HEK293T (cell line): ENCODE measurements at regions not wholly inside any gene's neighbourhood (a gene's known extent, or its start where the extent isn't known, plus 50 kb on each side); places are given as distances from the start of the nearest gene placed in this dataset.

Experiments
- CTCF ChIA-PET: fragments of 350-600 bp; formaldehyde crosslinking; extraction: SDS; loops from one replicate; lab custom pipeline; 2021; ENCODE audit warnings: antibody characterized with exemption, inconsistent platforms; lab: Yijun Ruan, JAX
- POLR2A ChIA-PET: fragments of 350-600 bp; formaldehyde crosslinking; extraction: SDS; loops from one replicate; lab custom pipeline; 2020; ENCODE audit warnings: antibody characterized with exemption, inconsistent platforms; lab: Yijun Ruan, JAX
- DNase-seq: peaks from one replicate; pipeline ENCODE4 v3.0.0; 2012; ENCODE audit warnings: mixed read lengths; ENCODE audit errors: extremely low spot score
- ARNT ChIP-seq: fragments of 450-650 bp; IDR thresholded peaks from 2 replicates; pipeline ENCODE4 v1.6.1; 2017; ENCODE audit warnings: mild to moderate bottlenecking
- BHLHE40 ChIP-seq: fragments of 450-650 bp; IDR thresholded peaks from 2 replicates; pipeline ENCODE4 v1.6.1; 2016; ENCODE audit warnings: mild to moderate bottlenecking, moderate library complexity, borderline replicate concordance
- CTBP1 ChIP-seq: fragments of 450-650 bp; IDR thresholded peaks from 2 replicates; pipeline ENCODE4 v1.6.1; 2016; ENCODE audit warnings: borderline replicate concordance
- ELF4 ChIP-seq: fragments of 450-650 bp; IDR thresholded peaks from 2 replicates; pipeline ENCODE4 v1.6.1; 2017; ENCODE audit warnings: antibody characterized with exemption
- FOXA1 ChIP-seq: fragments of 450-650 bp; IDR thresholded peaks from 2 replicates; pipeline ENCODE4 v1.6.1; 2016; ENCODE audit warnings: mild to moderate bottlenecking
- FOXK2 ChIP-seq: fragments of 450-650 bp; IDR thresholded peaks from 2 replicates; pipeline ENCODE4 v1.6.1; 2016; ENCODE audit warnings: mild to moderate bottlenecking
- FOXM1 ChIP-seq: fragments of 450-650 bp; IDR thresholded peaks from 2 replicates; pipeline ENCODE4 v1.6.1; 2017; ENCODE audit warnings: mild to moderate bottlenecking, borderline replicate concordance
- HDGF ChIP-seq: fragments of 450-650 bp; IDR thresholded peaks from 2 replicates; pipeline ENCODE4 v1.6.1; 2017; ENCODE audit warnings: antibody characterized with exemption, borderline replicate concordance
- L3MBTL2 ChIP-seq: fragments of 450-650 bp; conservative IDR thresholded peaks from 2 replicates; pipeline ENCODE4 v1.6.1; 2016; ENCODE audit warnings: mild to moderate bottlenecking
- LEF1 ChIP-seq: fragments of 450-650 bp; IDR thresholded peaks from 2 replicates; pipeline ENCODE4 v1.6.1; 2017; ENCODE audit warnings: mild to moderate bottlenecking, borderline replicate concordance
- NFRKB ChIP-seq: fragments of 450-650 bp; IDR thresholded peaks from 2 replicates; pipeline ENCODE4 v1.6.1; 2016; ENCODE audit warnings: mild to moderate bottlenecking, moderate library complexity
- SP1 ChIP-seq: fragments of 450-650 bp; IDR thresholded peaks from 2 replicates; pipeline ENCODE4 v1.6.1; 2017
- SUZ12 ChIP-seq: fragments of 450-650 bp; IDR thresholded peaks from 2 replicates; pipeline ENCODE4 v1.6.1; 2016; ENCODE audit warnings: mild to moderate bottlenecking
- TARDBP ChIP-seq: fragments of 450-650 bp; IDR thresholded peaks from 2 replicates; pipeline ENCODE4 v1.6.1; 2016
- ZNF384 ChIP-seq: fragments of 450-650 bp; IDR thresholded peaks from 2 replicates; pipeline ENCODE4 v1.6.1; 2016
- TF ChIP-seq, protein P1 (sequence below): fragments of 450-650 bp; IDR thresholded peaks from 2 replicates; pipeline ENCODE4 v1.6.1; 2016

DNA sequence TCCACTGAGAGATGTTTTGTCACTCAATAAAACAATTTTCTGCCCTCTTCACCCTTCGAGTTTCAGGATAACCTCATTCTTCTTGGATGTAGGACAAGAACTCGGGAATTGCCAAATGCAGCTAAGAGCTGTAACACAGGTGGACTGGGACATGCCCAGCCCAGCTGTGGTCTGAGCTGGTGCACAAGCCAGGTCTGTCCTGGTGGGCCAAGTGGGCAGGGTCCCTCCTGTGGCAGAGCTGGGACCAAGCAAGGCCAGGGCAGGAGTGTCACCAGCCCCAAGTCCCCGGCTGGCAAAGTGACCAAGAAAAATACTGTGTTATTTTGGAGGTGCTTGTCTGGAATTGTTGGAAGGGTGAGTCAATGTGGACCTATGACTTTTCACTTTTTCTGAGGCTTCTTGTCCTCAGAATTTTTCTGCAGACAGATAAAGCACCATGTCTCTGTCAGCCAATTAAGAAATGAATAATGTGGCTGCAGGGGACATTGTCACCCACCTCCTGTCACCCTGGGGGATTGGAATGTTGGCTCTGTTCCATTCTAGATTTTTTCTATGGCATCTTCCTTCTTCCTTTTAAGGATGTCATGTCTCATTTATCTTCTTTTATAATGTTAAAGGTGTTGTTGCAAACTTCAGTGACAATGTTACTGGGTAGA is 645.2 kb upstream of the EPHA6 start:
- ChIA-PET CTCF (no interaction called here), POLR2A (no interaction called here)

DNA sequence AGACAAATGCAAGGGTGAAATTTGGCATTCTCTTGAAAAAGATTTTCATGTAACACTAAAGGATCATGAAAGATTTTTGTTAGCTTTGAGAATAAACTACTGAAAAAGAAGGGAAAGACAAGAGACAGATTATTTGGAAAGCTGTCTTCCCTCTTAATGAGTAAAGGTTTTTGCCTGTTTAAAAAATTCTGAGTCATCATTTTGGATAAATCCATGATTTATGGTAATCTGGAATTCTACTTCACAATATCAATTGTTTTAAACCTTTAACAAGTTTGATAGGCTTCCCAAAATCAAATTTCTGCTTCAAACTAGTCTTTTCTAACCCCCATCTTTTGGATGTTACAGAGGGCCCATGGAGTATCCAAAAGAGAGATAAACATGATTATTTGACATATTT is 641.5 kb upstream of the EPHA6 start:
- TF ChIP-seq SUZ12, result no peak
- no peak for TF ChIP-seq ARNT
- no peak for TF ChIP-seq ELF4
- no peak for TF ChIP-seq NFRKB
- no peak for TF ChIP-seq LEF1
- TF ChIP-seq BHLHE40, result no peak
- no peak for TF ChIP-seq FOXK2
- TF ChIP-seq ZNF384, result no peak
- TF ChIP-seq CTBP1, result no peak
- TF ChIP-seq FOXA1, result no peak
- CTCF ChIA-PET, result no interaction called here
- POLR2A ChIA-PET, result no interaction called here
- no peak for DNase-seq

More for the DNA sequence above, 645.2 kb upstream of the EPHA6 start:
- TF ChIP-seq HDGF, result no peak
- no peak for DNase-seq

DNA sequence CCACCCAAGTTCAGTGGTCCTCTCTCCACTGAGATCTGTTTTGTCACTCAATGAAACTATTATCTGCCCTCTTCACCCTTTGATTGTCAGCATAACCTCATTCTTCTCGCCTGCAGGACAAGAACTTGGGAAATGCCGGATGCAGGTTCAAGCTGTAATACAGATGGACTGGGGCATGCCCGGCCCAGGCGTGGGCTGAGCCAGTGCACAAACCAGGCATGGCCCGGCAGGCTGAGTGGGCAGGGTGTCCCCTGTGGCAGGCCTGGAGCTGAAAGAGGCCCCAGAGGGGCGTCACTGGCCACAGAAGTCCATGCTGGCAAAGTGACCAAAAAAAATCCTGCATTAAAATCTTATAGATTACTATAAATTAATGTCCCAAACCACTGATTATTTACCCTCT is 638.9 kb upstream of the EPHA6 start:
- TF ChIP-seq TARDBP, result no peak
- TF ChIP-seq ARNT, result no peak
- TF ChIP-seq SUZ12, result no peak
- no peak for TF ChIP-seq CTBP1
- no peak for TF ChIP-seq ZNF384
- no peak for TF ChIP-seq LEF1
- no peak for TF ChIP-seq FOXA1
- TF ChIP-seq FOXK2, result no peak
- TF ChIP-seq, protein P1, sequence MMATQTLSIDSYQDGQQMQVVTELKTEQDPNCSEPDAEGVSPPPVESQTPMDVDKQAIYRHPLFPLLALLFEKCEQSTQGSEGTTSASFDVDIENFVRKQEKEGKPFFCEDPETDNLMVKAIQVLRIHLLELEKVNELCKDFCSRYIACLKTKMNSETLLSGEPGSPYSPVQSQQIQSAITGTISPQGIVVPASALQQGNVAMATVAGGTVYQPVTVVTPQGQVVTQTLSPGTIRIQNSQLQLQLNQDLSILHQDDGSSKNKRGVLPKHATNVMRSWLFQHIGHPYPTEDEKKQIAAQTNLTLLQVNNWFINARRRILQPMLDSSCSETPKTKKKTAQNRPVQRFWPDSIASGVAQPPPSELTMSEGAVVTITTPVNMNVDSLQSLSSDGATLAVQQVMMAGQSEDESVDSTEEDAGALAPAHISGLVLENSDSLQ, result no peak
- no peak for TF ChIP-seq FOXM1
- no peak for TF ChIP-seq HDGF
- no peak for TF ChIP-seq ELF4
- no peak for TF ChIP-seq L3MBTL2
- no peak for TF ChIP-seq BHLHE40
- no peak for TF ChIP-seq SP1
- ChIA-PET CTCF (no interaction called here), POLR2A (no interaction called here)
- no peak for DNase-seq

DNA sequence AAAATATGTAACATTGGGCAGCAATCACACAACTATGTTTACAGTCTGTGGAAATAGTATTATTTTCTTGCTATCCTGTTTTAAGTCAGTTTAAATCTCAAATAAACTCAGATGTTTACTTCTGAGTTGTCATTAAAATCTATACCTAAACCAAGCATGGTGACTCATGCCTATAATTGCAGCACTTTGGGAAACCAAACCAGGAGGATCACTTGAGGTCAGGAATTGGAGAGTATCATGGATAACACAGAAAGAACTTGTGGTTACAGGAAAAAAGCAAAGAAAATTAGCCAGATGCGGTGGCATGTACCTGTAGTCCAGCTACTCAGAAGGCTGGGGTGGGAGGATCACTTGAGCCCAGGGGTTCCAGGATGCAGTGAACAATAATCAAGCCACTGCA is 631.6 kb upstream of the EPHA6 start:
- no peak for DNase-seq
- ChIA-PET POLR2A (no interaction called here), CTCF (no interaction called here)
- TF ChIP-seq FOXA1 (no peak), NFRKB (no peak), SP1 (no peak), ELF4 (no peak), ARNT (no peak), CTBP1 (no peak), HDGF (no peak), FOXM1 (no peak), BHLHE40 (no peak), ZNF384 (no peak), TARDBP (no peak), L3MBTL2 (no peak)
- TF ChIP-seq, protein P1, result no peak

DNA sequence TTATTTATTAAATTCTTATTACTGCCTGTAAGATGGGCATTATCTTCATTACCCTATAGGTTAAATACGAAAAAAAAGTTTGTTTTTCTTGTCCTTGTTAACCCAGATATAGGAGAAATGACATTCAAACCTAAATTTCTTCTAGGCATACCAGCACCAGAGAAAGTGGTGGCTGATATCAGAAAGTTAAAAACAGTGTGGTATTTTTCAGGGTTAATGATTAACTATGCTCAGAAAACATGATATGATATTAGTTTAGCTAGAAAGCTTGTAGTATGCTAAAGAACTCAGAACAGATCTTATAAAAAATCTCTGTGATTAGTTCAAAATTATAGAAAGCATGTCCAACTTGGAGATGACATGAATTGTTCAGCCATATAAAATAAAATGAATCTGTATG is 630.5 kb upstream of the EPHA6 start:
- no peak for DNase-seq
- TF ChIP-seq SUZ12, result no peak
- no peak for TF ChIP-seq ARNT
- no peak for TF ChIP-seq BHLHE40
- TF ChIP-seq HDGF, result no peak
- no peak for TF ChIP-seq FOXM1
- TF ChIP-seq NFRKB, result no peak
- no peak for TF ChIP-seq TARDBP
- no peak for TF ChIP-seq CTBP1
- TF ChIP-seq, protein P1, result no peak
- no peak for TF ChIP-seq ELF4
- ChIA-PET POLR2A (no interaction called here), CTCF (no interaction called here)

DNA sequence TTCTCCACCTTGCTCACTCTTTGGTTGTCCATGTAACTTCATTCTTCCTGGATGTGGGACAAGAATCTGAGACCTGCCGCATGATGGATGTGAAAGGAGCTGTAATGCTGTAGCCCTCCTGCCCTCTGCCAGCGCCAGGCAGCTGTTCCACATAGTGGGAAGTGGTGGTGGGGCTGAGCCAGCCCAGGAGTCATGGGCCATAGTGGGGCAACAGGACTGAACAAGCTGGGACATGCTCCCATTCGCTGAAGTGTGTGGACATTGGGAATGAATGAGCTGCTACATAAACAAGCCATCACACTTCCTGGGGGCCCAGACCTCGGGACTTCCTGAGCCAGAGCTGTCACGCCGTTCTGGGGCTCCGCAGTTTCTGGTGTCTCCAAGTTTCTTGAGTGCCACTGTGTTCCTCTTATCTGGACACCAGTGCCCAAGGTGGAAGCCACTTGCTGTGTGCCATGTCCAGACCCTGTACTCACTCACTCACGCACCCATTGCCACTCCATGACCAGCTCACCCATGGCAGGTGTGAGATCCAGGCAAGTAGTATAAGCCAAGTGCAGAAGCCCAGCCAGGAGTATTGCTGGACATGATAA is 624.3 kb upstream of the EPHA6 start:
- ChIA-PET POLR2A (no interaction called here), CTCF (no interaction called here)
- DNase-seq, result no peak
- TF ChIP-seq SP1 (no peak), ZNF384 (no peak), FOXA1 (no peak), SUZ12 (no peak), TARDBP (no peak), LEF1 (no peak), FOXK2 (no peak), HDGF (no peak)
